ENCODE measurements at regions not wholly inside any gene's neighbourhood (a gene's known extent, or its start where the extent isn't known, plus 50 kb on each side); places are given as distances from the start of the nearest gene placed in this dataset.
"Not testable (repeated sequence)": the region's sequence is repeated elsewhere in the genome, so short reads cannot be mapped to it uniquely, and the experiment has no call there.

DNA sequence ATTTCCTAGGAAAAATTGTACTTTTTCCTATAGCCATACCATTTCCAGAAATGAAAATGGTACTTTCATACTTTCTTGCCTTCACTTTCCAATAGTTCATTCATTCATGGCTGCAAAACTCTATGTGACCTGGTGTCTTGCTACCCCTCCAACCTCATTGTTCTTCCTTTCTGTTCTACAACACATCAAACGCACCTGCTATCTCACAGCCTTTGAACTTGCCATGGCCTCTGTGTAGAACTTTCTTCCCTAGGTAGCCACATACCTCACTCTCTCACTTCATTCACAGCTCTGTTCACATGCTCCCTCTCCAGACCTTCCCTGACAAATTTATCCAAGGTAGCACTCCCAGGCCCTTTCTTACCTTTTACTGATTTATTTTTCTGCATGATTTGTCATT lies 149.2 kb downstream of the DUSP6 start:
- Histone ChIP-seq H3K9me3 (ENCODE audit: insufficient read depth, low read length) (no peaks in the 10 kb centered on the region), H3K4me1 (ENCODE audit: insufficient read depth, insufficient read length) (no peaks in the 10 kb centered on the region), H3K27me3 (ENCODE audit: insufficient read depth, insufficient read length) (no peaks in the 10 kb centered on the region), H3K36me3 (ENCODE audit: insufficient read depth, insufficient read length, low read length) (no peaks in the 10 kb centered on the region), H3K9ac (ENCODE audit: insufficient read length, low read depth) (no peak overlapping the region), H3K4me3 (ENCODE audit: insufficient read length, low read depth) (no peak overlapping the region)
- TF ChIP-seq YY1 (IDR thresholded peaks at IDR 0.05; ENCODE audit: insufficient read depth, insufficient read length) (no peak), SUZ12 (IDR thresholded peaks at IDR 0.05; ENCODE audit: extremely low read depth, insufficient read depth, insufficient read length) (no peak), ZNF274 (IDR thresholded peaks at IDR 0.05; ENCODE audit: low read depth, low read length) (no peak)
- no peak for DNase-seq (ENCODE audit: low read depth, low spot score)

- no peak for DNase-seq (ENCODE audit: low read depth, low spot score)
These were observed 152.1 kb downstream of the DUSP6 start for GRCh38 chr12:89200217-89200616.

GRCh38 chr12:89195470-89195869 lies 156.8 kb downstream of the DUSP6 start:
- no peaks in the 10 kb centered on the region for H3K9me3 ChIP-seq (ENCODE audit: insufficient read depth, low read length)
- no peaks in the 10 kb centered on the region for H3K27me3 ChIP-seq (ENCODE audit: insufficient read depth, insufficient read length)
- no peaks in the 10 kb centered on the region for H3K36me3 ChIP-seq (ENCODE audit: insufficient read depth, insufficient read length, low read length)
- TF ChIP-seq SUZ12 (IDR thresholded peaks at IDR 0.05; ENCODE audit: extremely low read depth, insufficient read depth, insufficient read length) = no peak
- TF ChIP-seq ZNF274 (IDR thresholded peaks at IDR 0.05; ENCODE audit: low read depth, low read length) = no peak
- no peak for TF ChIP-seq YY1 (IDR thresholded peaks at IDR 0.05; ENCODE audit: insufficient read depth, insufficient read length)
- no peak for DNase-seq (ENCODE audit: low read depth, low spot score)
- H3K4me1 ChIP-seq (ENCODE audit: insufficient read depth, insufficient read length) = no peaks in the 10 kb centered on the region
- H3K4me3 ChIP-seq (ENCODE audit: insufficient read length, low read depth) = no peak overlapping the region
- no peak overlapping the region for H3K9ac ChIP-seq (ENCODE audit: insufficient read length, low read depth)

More at GRCh38 chr12:89200217-89200616, 152.1 kb downstream of the DUSP6 start:
- H3K9ac ChIP-seq (ENCODE audit: insufficient read length, low read depth) = no peak overlapping the region
- H3K9me3 ChIP-seq (ENCODE audit: insufficient read depth, low read length) = no peaks in the 10 kb centered on the region
- no peaks in the 10 kb centered on the region for H3K36me3 ChIP-seq (ENCODE audit: insufficient read depth, insufficient read length, low read length)
- TF ChIP-seq YY1 (IDR thresholded peaks at IDR 0.05; ENCODE audit: insufficient read depth, insufficient read length) (no peak), ZNF274 (IDR thresholded peaks at IDR 0.05; ENCODE audit: low read depth, low read length) (no peak), SUZ12 (IDR thresholded peaks at IDR 0.05; ENCODE audit: extremely low read depth, insufficient read depth, insufficient read length) (no peak)
- H3K27me3 ChIP-seq (ENCODE audit: insufficient read depth, insufficient read length) = no peaks in the 10 kb centered on the region
- no peaks in the 10 kb centered on the region for H3K4me1 ChIP-seq (ENCODE audit: insufficient read depth, insufficient read length)
- no peak overlapping the region for H3K4me3 ChIP-seq (ENCODE audit: insufficient read length, low read depth)

DNA sequence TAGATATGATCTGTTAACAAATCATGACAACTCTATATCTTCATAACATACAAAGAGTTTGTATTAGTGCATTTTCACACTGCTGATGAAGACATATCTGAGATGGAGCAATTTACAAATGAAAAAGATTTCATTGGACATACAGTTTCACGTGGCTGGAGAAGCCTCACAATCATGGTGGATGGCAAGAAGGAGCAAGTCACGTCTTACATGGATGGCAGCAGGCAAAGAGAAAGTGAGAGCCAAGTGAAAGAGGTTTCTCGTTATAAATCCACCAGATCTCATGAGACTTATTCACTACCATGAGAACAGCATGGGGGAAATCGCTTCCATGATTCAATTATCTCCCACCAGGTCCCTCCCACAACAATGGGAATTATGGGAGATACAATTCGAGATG lies 157.6 kb downstream of the DUSP6 start:
- H3K36me3 ChIP-seq (ENCODE audit: insufficient read depth, insufficient read length, low read length) = no peaks in the 10 kb centered on the region
- H3K9me3 ChIP-seq (ENCODE audit: insufficient read depth, low read length) = peaks cover 1% of the 10 kb centered on the region; the same call in 1 of the 2 replicates
- no peaks in the 10 kb centered on the region for H3K27me3 ChIP-seq (ENCODE audit: insufficient read depth, insufficient read length)
- TF ChIP-seq SUZ12 (IDR thresholded peaks at IDR 0.05; ENCODE audit: extremely low read depth, insufficient read depth, insufficient read length) (no peak), YY1 (IDR thresholded peaks at IDR 0.05; ENCODE audit: insufficient read depth, insufficient read length) (no peak), ZNF274 (IDR thresholded peaks at IDR 0.05; ENCODE audit: low read depth, low read length) (no peak)
- no peak for DNase-seq (ENCODE audit: low read depth, low spot score)
- H3K4me3 ChIP-seq (ENCODE audit: insufficient read length, low read depth) = no peak overlapping the region
- no peak overlapping the region for H3K9ac ChIP-seq (ENCODE audit: insufficient read length, low read depth)
- H3K4me1 ChIP-seq (ENCODE audit: insufficient read depth, insufficient read length) = no peaks in the 10 kb centered on the region

DNA sequence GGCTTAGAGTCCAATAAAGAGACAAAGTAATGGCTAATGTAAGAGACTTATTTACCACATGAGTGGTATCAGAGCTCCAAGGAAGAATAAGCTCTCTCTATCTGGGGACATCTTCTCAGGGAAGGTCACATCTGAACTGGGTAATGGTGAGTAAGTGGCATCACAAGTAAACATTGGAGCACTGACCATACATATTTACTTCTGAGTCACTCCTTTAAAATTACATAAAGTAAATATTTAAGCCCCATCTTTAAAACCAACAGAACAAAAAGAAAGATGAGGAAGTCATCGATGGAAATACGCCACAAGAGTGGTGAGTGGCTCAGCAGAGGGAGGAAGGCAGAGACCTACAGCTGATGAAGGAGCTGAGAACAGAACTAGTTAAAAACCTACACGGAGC lies 159.9 kb downstream of the DUSP6 start:
- Histone ChIP-seq H3K36me3 (ENCODE audit: insufficient read depth, insufficient read length, low read length) (no peaks in the 10 kb centered on the region), H3K4me3 (ENCODE audit: insufficient read length, low read depth) (no peak overlapping the region), H3K9ac (ENCODE audit: insufficient read length, low read depth) (no peak overlapping the region), H3K9me3 (ENCODE audit: insufficient read depth, low read length) (peaks cover 7% of the 10 kb centered on the region; the same call in 1 of the 2 replicates), H3K4me1 (ENCODE audit: insufficient read depth, insufficient read length) (no peaks in the 10 kb centered on the region), H3K27me3 (ENCODE audit: insufficient read depth, insufficient read length) (no peaks in the 10 kb centered on the region)
- TF ChIP-seq ZNF274 (IDR thresholded peaks at IDR 0.05; ENCODE audit: low read depth, low read length) (no peak), YY1 (IDR thresholded peaks at IDR 0.05; ENCODE audit: insufficient read depth, insufficient read length) (no peak)
- no peak for DNase-seq (ENCODE audit: low read depth, low spot score)

DNA sequence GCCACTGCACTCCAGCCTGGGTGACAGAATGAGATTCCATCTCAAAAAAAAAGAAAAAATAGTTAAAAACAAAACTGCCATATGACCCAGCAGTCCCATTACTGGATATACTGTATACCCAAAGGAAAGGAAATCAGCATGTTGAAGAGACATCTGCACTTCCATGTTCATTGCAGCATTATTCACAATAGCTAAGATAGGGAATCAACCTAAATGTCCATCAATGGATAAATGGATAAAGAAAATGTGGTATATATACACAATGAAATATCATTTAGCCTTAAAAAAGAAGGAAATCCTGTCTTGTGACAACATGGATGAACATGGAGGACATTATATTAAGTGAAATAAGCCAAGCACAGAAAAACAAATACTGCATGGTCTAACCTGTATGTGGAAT lies 160.7 kb downstream of the DUSP6 start:
- not testable (repeated sequence) for H3K4me1 ChIP-seq (ENCODE audit: insufficient read depth, insufficient read length); H3K9ac ChIP-seq (ENCODE audit: insufficient read length, low read depth); H3K36me3 ChIP-seq (ENCODE audit: insufficient read depth, insufficient read length, low read length); DNase-seq (ENCODE audit: low read depth, low spot score); H3K27me3 ChIP-seq (ENCODE audit: insufficient read depth, insufficient read length); H3K4me3 ChIP-seq (ENCODE audit: insufficient read length, low read depth); H3K9me3 ChIP-seq (ENCODE audit: insufficient read depth, low read length)

- TF ChIP-seq YY1 (IDR thresholded peaks at IDR 0.05; ENCODE audit: insufficient read depth, insufficient read length) (no peak), SUZ12 (IDR thresholded peaks at IDR 0.05; ENCODE audit: extremely low read depth, insufficient read depth, insufficient read length) (no peak), ZNF274 (IDR thresholded peaks at IDR 0.05; ENCODE audit: low read depth, low read length) (no peak)
- Histone ChIP-seq H3K4me1 (ENCODE audit: insufficient read depth, insufficient read length) (no peaks in the 10 kb centered on the region), H3K27me3 (ENCODE audit: insufficient read depth, insufficient read length) (no peaks in the 10 kb centered on the region), H3K9me3 (ENCODE audit: insufficient read depth, low read length) (peaks cover 7% of the 10 kb centered on the region; the same call in 1 of the 2 replicates), H3K36me3 (ENCODE audit: insufficient read depth, insufficient read length, low read length) (no peaks in the 10 kb centered on the region), H3K9ac (ENCODE audit: insufficient read length, low read depth) (no peak overlapping the region), H3K4me3 (ENCODE audit: insufficient read length, low read depth) (no peak overlapping the region)
- DNase-seq (ENCODE audit: low read depth, low spot score) = no peak
These were observed 162.9 kb downstream of the DUSP6 start for GRCh38 chr12:89189448-89189847.

- H3K4me3 ChIP-seq (ENCODE audit: insufficient read length, low read depth) = no peak overlapping the region
- no peaks in the 10 kb centered on the region for H3K36me3 ChIP-seq (ENCODE audit: insufficient read depth, insufficient read length, low read length)
- no peaks in the 10 kb centered on the region for H3K27me3 ChIP-seq (ENCODE audit: insufficient read depth, insufficient read length)
- no peak for DNase-seq (ENCODE audit: low read depth, low spot score)
- peaks cover 7% of the 10 kb centered on the region; the same call in 1 of the 2 replicates for H3K9me3 ChIP-seq (ENCODE audit: insufficient read depth, low read length)
- H3K4me1 ChIP-seq (ENCODE audit: insufficient read depth, insufficient read length) = no peaks in the 10 kb centered on the region
- H3K9ac ChIP-seq (ENCODE audit: insufficient read length, low read depth) = no peak overlapping the region
- no peak for TF ChIP-seq ZNF274 (IDR thresholded peaks at IDR 0.05; ENCODE audit: low read depth, low read length)
These were observed 164.8 kb downstream of the DUSP6 start for GRCh38 chr12:89187507-89187906.
